ENCODE measurements at regions not wholly inside any gene's neighbourhood (a gene's known extent, or its start where the extent isn't known, plus 50 kb on each side); places are given as distances from the start of the nearest gene placed in this dataset.
"Not testable (repeated sequence)": the region's sequence is repeated elsewhere in the genome, so short reads cannot be mapped to it uniquely, and the experiment has no call there.

- POLR2A ChIA-PET; CTCF ChIA-PET; H3K27ac Mint-ChIP-seq; ATAC-seq (ENCODE audit: low read depth); H3K4me1 Mint-ChIP-seq; DNase-seq; H3K9me3 Mint-ChIP-seq; intact Hi-C loops (cut with micrococcal nuclease); H3K27me3 Mint-ChIP-seq; H3K4me3 Mint-ChIP-seq: not testable (repeated sequence)
- peaks cover 76% of the 10 kb centered on the region for H3K36me3 Mint-ChIP-seq (ENCODE audit: low read depth)
These were observed 62.6 kb upstream of the BDH1 start for GRCh38 chr3:197618408-197618807.

- POLR2A ChIA-PET, result no interaction called here
- H3K27me3 Mint-ChIP-seq, result no peaks in the 10 kb centered on the region
- no peak overlapping the region for H3K4me3 Mint-ChIP-seq
- no peak for TF ChIP-seq CTCF (IDR thresholded peaks at IDR 0.05)
- H3K4me1 Mint-ChIP-seq, result no peaks in the 10 kb centered on the region
- DNase-seq, result no peak
- peaks cover 7% of the 10 kb centered on the region for H3K9me3 Mint-ChIP-seq
- no peak for ATAC-seq (ENCODE audit: low read depth)
- peaks cover 76% of the 10 kb centered on the region for H3K36me3 Mint-ChIP-seq (ENCODE audit: low read depth)
- no peak overlapping the region for H3K27ac Mint-ChIP-seq
- CTCF ChIA-PET, result no interaction called here
- intact Hi-C loops (cut with micrococcal nuclease), result no loop called here
These were observed 59.7 kb upstream of the BDH1 start for GRCh38 chr3:197615430-197615829.

- H3K36me3 Mint-ChIP-seq (ENCODE audit: low read depth), result peaks cover 74% of the 10 kb centered on the region
- ATAC-seq (ENCODE audit: low read depth); intact Hi-C loops (cut with micrococcal nuclease); H3K27ac Mint-ChIP-seq; H3K9me3 Mint-ChIP-seq; H3K27me3 Mint-ChIP-seq; H3K4me3 Mint-ChIP-seq; POLR2A ChIA-PET; DNase-seq; H3K4me1 Mint-ChIP-seq: not testable (repeated sequence)
- CTCF ChIA-PET, result interaction anchor here (1.0 kb wide), 1 partner anchor 15 kb away, joined by 5 read pairs; no protein-coding TSS in a partner anchor
These were observed 58.4 kb upstream of the BDH1 start for GRCh38 chr3:197614134-197614533.

- ChIA-PET POLR2A (no interaction called here), CTCF (no interaction called here)
- no peak for TF ChIP-seq CTCF (IDR thresholded peaks at IDR 0.05)
- intact Hi-C loops (cut with micrococcal nuclease), result no loop called here
- H3K27me3 Mint-ChIP-seq, result no peaks in the 10 kb centered on the region
- H3K36me3 Mint-ChIP-seq (ENCODE audit: low read depth), result peaks cover 70% of the 10 kb centered on the region
- H3K4me3 Mint-ChIP-seq, result no peak overlapping the region
- DNase-seq (no peak), ATAC-seq (ENCODE audit: low read depth) (no peak)
- no peak overlapping the region for H3K27ac Mint-ChIP-seq
- H3K9me3 Mint-ChIP-seq, result peaks cover 7% of the 10 kb centered on the region
- no peaks in the 10 kb centered on the region for H3K4me1 Mint-ChIP-seq
These were observed 57.4 kb upstream of the BDH1 start for GRCh38 chr3:197613199-197613598.

- ChIA-PET POLR2A (interaction anchor here (0.7 kb wide), 1 partner anchor 25 kb away, joined by 6 read pairs; no protein-coding TSS in a partner anchor), CTCF (no interaction called here)
- DNase-seq, result no peak
- intact Hi-C loops (cut with micrococcal nuclease), result no loop called here
- Mint-ChIP-seq H3K27ac (no peak overlapping the region), H3K4me1 (no peaks in the 10 kb centered on the region), H3K27me3 (no peaks in the 10 kb centered on the region), H3K36me3 (ENCODE audit: low read depth) (peaks cover 71% of the 10 kb centered on the region), H3K4me3 (no peak overlapping the region), H3K9me3 (peaks cover 5% of the 10 kb centered on the region)
- no peak for ATAC-seq (ENCODE audit: low read depth)
- TF ChIP-seq CTCF (IDR thresholded peaks at IDR 0.05), result no peak
These were observed 55.5 kb upstream of the BDH1 start for GRCh38 chr3:197611255-197611654.

GRCh38 chr3:197606468-197606867, 50.7 kb upstream of the BDH1 start:
- DNase-seq, result no peak
- ATAC-seq (ENCODE audit: low read depth), result no peak
- Mint-ChIP-seq H3K27ac (no peak overlapping the region), H3K4me1 (no peaks in the 10 kb centered on the region), H3K36me3 (ENCODE audit: low read depth) (peaks cover 43% of the 10 kb centered on the region), H3K4me3 (no peak overlapping the region), H3K27me3 (no peaks in the 10 kb centered on the region), H3K9me3 (no peaks in the 10 kb centered on the region)
- intact Hi-C loops (cut with micrococcal nuclease), result no loop called here
- POLR2A ChIA-PET, result no interaction called here
- TF ChIP-seq CTCF (IDR thresholded peaks at IDR 0.05), result no peak
- CTCF ChIA-PET, result no interaction called here

Data from activated B cell treated with CpG ODN at 0.5 μM for 24 hours (primary cell).